ENCODE measurements at regions not wholly inside any gene's neighbourhood (a gene's known extent, or its start where the extent isn't known, plus 50 kb on each side); places are given as distances from the start of the nearest gene placed in this dataset.

GRCh38 chr3:166456286-166456685 lies 619.1 kb upstream of the BCHE start:
- Histone ChIP-seq H4K20me1 (ENCODE audit: insufficient read depth) (no peaks in the 10 kb centered on the region), H3K4me3 (ENCODE audit: low read depth in 2 of 2, low read length in 1 of 2) (no peak overlapping the region), H3K9ac (no peak overlapping the region), H3K27ac (ENCODE audit: low read depth in 2 of 2, low read length in 1 of 2) (no peak overlapping the region), H3K36me3 (replicated peaks in 1 of 2; ENCODE audit: control insufficient read depth in 1 of 2, insufficient read depth in 2 of 2, low read length in 1 of 2) (no peaks in the 10 kb centered on the region), H3K9me2 (no peaks in the 10 kb centered on the region), H3K27me3 (ENCODE audit: insufficient read depth) (no peaks in the 10 kb centered on the region), H3K4me1 (ENCODE audit: control insufficient read depth in 1 of 2, insufficient read depth in 2 of 2, low read depth in 1 of 2, low read length in 1 of 2) (no peaks in the 10 kb centered on the region), H2AFZ (ENCODE audit: low read depth) (no peak overlapping the region; the same call in 1 of the 2 replicates), H3K79me2 (ENCODE audit: insufficient read depth) (no peaks in the 10 kb centered on the region), H3K9me3 (no peaks in the 10 kb centered on the region), H3F3A (replicated peaks; ENCODE audit: insufficient read depth) (peaks cover 5% of the 10 kb centered on the region), H3K4me2 (no peak overlapping the region)
- 8% methylated on average over 3 of the region's 3 CpGs for WGBS (ENCODE audit: low lambda C conversion rate)
- no peak for DNase-seq
- ChIA-PET POLR2A (no interaction called here), CTCF (no interaction called here)
- TF ChIP-seq GABPA (IDR thresholded peaks at IDR 0.05; ENCODE audit: low read depth) (no peak), SMC3 (IDR thresholded peaks at IDR 0.05; ENCODE audit: low read depth, low read length) (no peak), TCF12 (IDR thresholded peaks at IDR 0.05) (no peak), RCOR1 (IDR thresholded peaks at IDR 0.05; ENCODE audit: low read length) (no peak), ZBTB33 (IDR thresholded peaks at IDR 0.05; ENCODE audit: borderline replicate concordance, low read depth) (no peak), JUND (IDR thresholded peaks at IDR 0.05) (no peak), MEF2A (IDR thresholded peaks at IDR 0.05; ENCODE audit: borderline replicate concordance, low read depth) (no peak)
- TF ChIP-seq, protein P1, sequence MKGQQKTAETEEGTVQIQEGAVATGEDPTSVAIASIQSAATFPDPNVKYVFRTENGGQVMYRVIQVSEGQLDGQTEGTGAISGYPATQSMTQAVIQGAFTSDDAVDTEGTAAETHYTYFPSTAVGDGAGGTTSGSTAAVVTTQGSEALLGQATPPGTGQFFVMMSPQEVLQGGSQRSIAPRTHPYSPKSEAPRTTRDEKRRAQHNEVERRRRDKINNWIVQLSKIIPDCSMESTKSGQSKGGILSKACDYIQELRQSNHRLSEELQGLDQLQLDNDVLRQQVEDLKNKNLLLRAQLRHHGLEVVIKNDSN (IDR thresholded peaks at IDR 0.05; ENCODE audit: borderline replicate concordance, low read depth): no peak

DNA sequence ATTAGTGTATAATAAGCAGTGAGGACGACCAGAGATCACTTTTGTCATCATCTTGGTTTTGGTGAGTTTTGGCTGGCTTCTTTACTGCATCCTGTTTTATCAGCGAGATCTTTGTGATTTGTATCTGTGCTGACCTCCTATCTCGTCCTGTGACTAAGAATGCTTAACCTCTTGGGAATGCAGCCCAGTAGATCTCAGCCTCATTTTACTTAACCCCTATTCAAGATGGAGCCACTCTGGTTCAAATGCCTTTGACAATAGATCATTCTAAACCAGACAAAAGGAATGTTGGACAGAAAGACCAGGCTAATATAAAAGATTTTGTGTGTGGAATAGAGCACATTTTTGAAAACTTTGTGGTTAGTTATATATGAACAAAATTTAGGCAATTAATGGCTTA lies 618.5 kb upstream of the BCHE start:
- Histone ChIP-seq H3K4me1 (ENCODE audit: control insufficient read depth in 1 of 2, insufficient read depth in 2 of 2, low read depth in 1 of 2, low read length in 1 of 2) (no peaks in the 10 kb centered on the region), H3K4me2 (no peak overlapping the region)
- POLR2A ChIA-PET: no interaction called here
- TF ChIP-seq POLR2AphosphoS5 (IDR thresholded peaks at IDR 0.05; ENCODE audit: low read depth, low read length): no peak
- no peak for TF ChIP-seq RCOR1 (IDR thresholded peaks at IDR 0.05; ENCODE audit: low read length)
- no peak for TF ChIP-seq MEF2A (IDR thresholded peaks at IDR 0.05; ENCODE audit: borderline replicate concordance, low read depth)
- TF ChIP-seq FOXJ3 (CRISPR knock-in tag; IDR thresholded peaks at IDR 0.05): no peak
- no peak for TF ChIP-seq RAD21 (IDR thresholded peaks at IDR 0.05; ENCODE audit: low read length)
- TF ChIP-seq JUND (IDR thresholded peaks at IDR 0.05): peak; percentile 41; the same call in 1 of the 2 replicates
- peak; percentile 37 for TF ChIP-seq TCF12 (IDR thresholded peaks at IDR 0.05)
- TF ChIP-seq YY1 (IDR thresholded peaks at IDR 0.05; ENCODE audit: low read depth): peak; percentile 53; the same call in 1 of the 2 replicates
- TF ChIP-seq FOSL2 (IDR thresholded peaks at IDR 0.05; ENCODE audit: borderline replicate concordance, low read depth): peak; percentile 14; the same call in 1 of the 2 replicates
- TF ChIP-seq SIN3A (IDR thresholded peaks at IDR 0.05; ENCODE audit: borderline replicate concordance, low read depth, low read length): no peak
- TF ChIP-seq, protein P2, sequence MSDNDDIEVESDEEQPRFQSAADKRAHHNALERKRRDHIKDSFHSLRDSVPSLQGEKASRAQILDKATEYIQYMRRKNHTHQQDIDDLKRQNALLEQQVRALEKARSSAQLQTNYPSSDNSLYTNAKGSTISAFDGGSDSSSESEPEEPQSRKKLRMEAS (IDR thresholded peaks at IDR 0.05; ENCODE audit: low read depth): no peak
- 0 out of 2 replicates have a peak, but pooled peaks have one; percentile 33 for TF ChIP-seq RXRA (IDR thresholded peaks at IDR 0.05; ENCODE audit: borderline replicate concordance, low read depth)
- TF ChIP-seq, protein P1 (IDR thresholded peaks at IDR 0.05; ENCODE audit: borderline replicate concordance, low read depth): no peak
- no peak for TF ChIP-seq GABPA (IDR thresholded peaks at IDR 0.05; ENCODE audit: low read depth)
- TF ChIP-seq PBX3 (IDR thresholded peaks at IDR 0.05): no peak
- 0 out of 2 replicates have a peak, but pooled peaks have one; percentile 21 for TF ChIP-seq TEAD4 (IDR thresholded peaks at IDR 0.05; ENCODE audit: borderline replicate concordance, insufficient read depth)
- TF ChIP-seq, protein P3, sequence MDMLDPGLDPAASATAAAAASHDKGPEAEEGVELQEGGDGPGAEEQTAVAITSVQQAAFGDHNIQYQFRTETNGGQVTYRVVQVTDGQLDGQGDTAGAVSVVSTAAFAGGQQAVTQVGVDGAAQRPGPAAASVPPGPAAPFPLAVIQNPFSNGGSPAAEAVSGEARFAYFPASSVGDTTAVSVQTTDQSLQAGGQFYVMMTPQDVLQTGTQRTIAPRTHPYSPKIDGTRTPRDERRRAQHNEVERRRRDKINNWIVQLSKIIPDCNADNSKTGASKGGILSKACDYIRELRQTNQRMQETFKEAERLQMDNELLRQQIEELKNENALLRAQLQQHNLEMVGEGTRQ (IDR thresholded peaks at IDR 0.05; ENCODE audit: borderline replicate concordance, low read depth, low read length): no peak
- no peak for TF ChIP-seq TAF1 (IDR thresholded peaks at IDR 0.05; ENCODE audit: borderline replicate concordance, low read depth, low read length)
- 0 out of 4 replicates have a peak, but pooled peaks of 1 of the 2 experiments have one; percentile 39 for TF ChIP-seq EP300 (IDR thresholded peaks at IDR 0.05; ENCODE audit: borderline replicate concordance in 1 of 2, low read depth in 1 of 2, low read length in 1 of 2)
- TF ChIP-seq CHD2 (IDR thresholded peaks at IDR 0.05; ENCODE audit: low read length, partially characterized antibody): no peak

More for the DNA sequence above, 618.5 kb upstream of the BCHE start:
- WGBS (ENCODE audit: low lambda C conversion rate): 0% methylated on average over 3 of the region's 3 CpGs
- Histone ChIP-seq H3K9me2 (no peaks in the 10 kb centered on the region), H3K79me2 (ENCODE audit: insufficient read depth) (no peaks in the 10 kb centered on the region), H3K9ac (no peak overlapping the region), H2AFZ (ENCODE audit: low read depth) (peak overlapping the region; percentile 6; the same call in 1 of the 2 replicates), H4K20me1 (ENCODE audit: insufficient read depth) (no peaks in the 10 kb centered on the region), H3K4me3 (ENCODE audit: low read depth in 2 of 2, low read length in 1 of 2) (no peak overlapping the region), H3K27me3 (ENCODE audit: insufficient read depth) (no peaks in the 10 kb centered on the region), H3K27ac (ENCODE audit: low read depth in 2 of 2, low read length in 1 of 2) (no peak overlapping the region; a peak in 1 of 4 replicates), H3K9me3 (no peaks in the 10 kb centered on the region), H3F3A (replicated peaks; ENCODE audit: insufficient read depth) (peaks cover 5% of the 10 kb centered on the region), H3K36me3 (replicated peaks in 1 of 2; ENCODE audit: control insufficient read depth in 1 of 2, insufficient read depth in 2 of 2, low read length in 1 of 2) (no peaks in the 10 kb centered on the region)
- no peak for DNase-seq
- CTCF ChIA-PET: no interaction called here
